SK-N-MC (cell line): ENCODE measurements at regions not wholly inside any gene's neighbourhood (a gene's known extent, or its start where the extent isn't known, plus 50 kb on each side); places are given as distances from the start of the nearest gene placed in this dataset.

ENCODE experiments used
- EZH2 ChIP-seq: fragments of 200-600 bp; sonication (generic); IDR thresholded peaks from one replicate; pipeline ENCODE4 v1.6.1; 2017; ENCODE audit warnings: antibody characterized with exemption
- POLR2AphosphoS5 ChIP-seq: IDR thresholded peaks from 2 replicates; pipeline ENCODE4 v1.6.1; 2012; ENCODE audit warnings: mild to moderate bottlenecking, low read depth, low read length, borderline replicate concordance

DNA sequence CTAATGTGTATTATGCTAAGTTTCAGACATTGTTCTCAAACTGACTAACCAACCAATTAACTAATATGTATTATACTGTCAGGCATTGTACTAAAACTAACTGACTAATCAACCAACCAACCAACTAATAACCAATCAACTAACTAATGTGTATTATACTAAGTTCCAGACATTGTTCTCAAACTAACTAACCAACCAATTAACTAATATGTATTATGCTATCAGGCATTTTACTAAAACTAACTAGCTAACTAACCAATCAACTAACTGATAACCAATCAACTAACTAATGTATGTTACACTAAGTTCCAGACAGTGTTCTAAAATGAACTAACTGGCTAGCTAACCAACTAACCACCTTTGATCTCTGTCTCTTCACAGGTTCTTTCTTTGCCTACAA lies 152.3 kb downstream of the SUDS3 start:
- TF ChIP-seq POLR2AphosphoS5 = no peak
- no peak for TF ChIP-seq EZH2
